Renal pelvis (tissue), 1 donor: ENCODE measurements at regions not wholly inside any gene's neighbourhood (a gene's known extent, or its start where the extent isn't known, plus 50 kb on each side); places are given as distances from the start of the nearest gene placed in this dataset.
"Not testable (repeated sequence)": the region's sequence is repeated elsewhere in the genome, so short reads cannot be mapped to it uniquely, and the experiment has no call there.

Experiments
- DNase-seq: peaks from one replicate; pipeline ENCODE4 v3.0.0-alpha.2; 2013

GRCh38 chr1:165147799-165148198 is 208.7 kb downstream of the LMX1A start:
- DNase-seq = no peak

GRCh38 chr1:165144757-165145397 is 211.6 kb downstream of the LMX1A start:
- DNase-seq = peak; percentile 82

GRCh38 chr1:165143437-165144065 is 213.0 kb downstream of the LMX1A start:
- no peak for DNase-seq

- no peak for DNase-seq
These were observed 217.6 kb downstream of the LMX1A start for GRCh38 chr1:165138960-165139359.

- DNase-seq = no peak
These were observed 218.8 kb downstream of the LMX1A start for GRCh38 chr1:165137551-165138316.

- DNase-seq = peak; percentile 8
These were observed 222.1 kb downstream of the LMX1A start for GRCh38 chr1:165134431-165134830.

- peak; percentile 80 for DNase-seq
These were observed 226.8 kb downstream of the LMX1A start for GRCh38 chr1:165129568-165130164.

- DNase-seq = no peak
These were observed 231.7 kb downstream of the LMX1A start for GRCh38 chr1:165124772-165125171.

GRCh38 chr1:165119086-165119485 is 237.4 kb downstream of the LMX1A start:
- no peak for DNase-seq

GRCh38 chr1:165117482-165117881 is 239.0 kb downstream of the LMX1A start:
- DNase-seq = peak; percentile 77

- no peak for DNase-seq
These were observed 239.8 kb downstream of the LMX1A start for GRCh38 chr1:165116732-165117131.

- DNase-seq = no peak
These were observed 240.3 kb downstream of the LMX1A start for GRCh38 chr1:165116171-165116570.

GRCh38 chr1:165114889-165115285 is 241.6 kb downstream of the LMX1A start:
- DNase-seq = no peak

- peak; percentile 31 for DNase-seq
These were observed 242.3 kb downstream of the LMX1A start for GRCh38 chr1:165114022-165114888.

- DNase-seq = no peak
These were observed 244.3 kb downstream of the LMX1A start for GRCh38 chr1:165112260-165112659.

- DNase-seq = no peak
These were observed 247.5 kb downstream of the LMX1A start for GRCh38 chr1:165109013-165109412.

GRCh38 chr1:165092542-165093162 is 263.9 kb downstream of the LMX1A start:
- not testable (repeated sequence) for DNase-seq

- no peak for DNase-seq
These were observed 276.1 kb downstream of the LMX1A start for GRCh38 chr1:165080253-165080896.

- DNase-seq = no peak
These were observed 278.1 kb downstream of the LMX1A start for GRCh38 chr1:165078391-165078790.

- DNase-seq = peak; percentile 35
These were observed 280.7 kb downstream of the LMX1A start for GRCh38 chr1:165075725-165076370.
